ENCODE measurements at regions not wholly inside any gene's neighbourhood (a gene's known extent, or its start where the extent isn't known, plus 50 kb on each side); places are given as distances from the start of the nearest gene placed in this dataset.

- TF ChIP-seq EZH2 (IDR thresholded peaks at IDR 0.05; ENCODE audit: borderline replicate concordance, low read length) (no peak), CTCF (IDR thresholded peaks at IDR 0.05; ENCODE audit: low read length) (no peak)
Observed at GRCh38 chr2:47267711-47268086, 91.4 kb upstream of the CALM2 start.
